ENCODE measurements at regions not wholly inside any gene's neighbourhood (a gene's known extent, or its start where the extent isn't known, plus 50 kb on each side); places are given as distances from the start of the nearest gene placed in this dataset.

DNA sequence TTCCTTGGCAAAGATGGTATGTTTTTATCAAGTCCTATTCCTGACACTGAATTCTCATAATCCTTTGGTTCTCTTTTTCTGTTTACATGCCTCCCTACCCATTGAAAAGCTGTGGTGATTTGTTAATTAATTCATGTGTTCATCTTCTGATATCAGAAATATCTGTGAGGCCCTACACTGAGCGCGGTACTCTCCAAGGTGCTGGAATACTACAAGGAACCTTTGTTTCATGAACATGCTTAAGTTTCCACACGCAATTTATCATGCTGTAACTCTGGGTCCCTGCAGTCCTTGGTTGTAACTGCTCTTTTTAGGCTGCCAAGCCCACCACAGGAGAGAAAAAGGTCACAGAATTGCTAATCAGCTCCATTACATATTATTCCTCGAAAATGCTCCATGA lies 331.8 kb downstream of the FAT3 start:
- Histone ChIP-seq H3K9me3 (ENCODE audit: low read depth) (no peaks in the 10 kb centered on the region), H3F3A (ENCODE audit: insufficient read depth) (no peaks in the 10 kb centered on the region), H3K4me3 (no peak overlapping the region), H4K20me1 (ENCODE audit: insufficient read depth) (no peaks in the 10 kb centered on the region), H2AFZ (no peak overlapping the region), H3K4me2 (ENCODE audit: unreplicated experiment) (no peak overlapping the region), H3K27me3 (replicated peaks; ENCODE audit: insufficient read depth) (no peaks in the 10 kb centered on the region), H3K9me2 (ENCODE audit: insufficient read depth) (no peaks in the 10 kb centered on the region), H3K79me2 (ENCODE audit: insufficient read depth) (no peaks in the 10 kb centered on the region), H3K36me3 (ENCODE audit: low read depth) (no peaks in the 10 kb centered on the region), H3K27ac (no peak overlapping the region), H3K4me1 (ENCODE audit: insufficient read depth) (no peaks in the 10 kb centered on the region), H3K9ac (no peak overlapping the region)
- TF ChIP-seq EZH2phosphoT487 (IDR thresholded peaks at IDR 0.05; ENCODE audit: insufficient read depth, low read depth), result no peak
- no peak for TF ChIP-seq EZH2 (IDR thresholded peaks at IDR 0.05; ENCODE audit: insufficient read depth, poor library complexity, severe bottlenecking)
- 50 to 53% methylated on average over 4 of the region's 4 CpGs for WGBS, 2 experiments (ENCODE audit: low coverage in 1 of 2, low lambda C conversion rate in 2 of 2, missing lambda C conversion rate in 2 of 2)
- DNase-seq, result peak; percentile 33
- in situ Hi-C loops (cut with MboI), result no loop called here

DNA sequence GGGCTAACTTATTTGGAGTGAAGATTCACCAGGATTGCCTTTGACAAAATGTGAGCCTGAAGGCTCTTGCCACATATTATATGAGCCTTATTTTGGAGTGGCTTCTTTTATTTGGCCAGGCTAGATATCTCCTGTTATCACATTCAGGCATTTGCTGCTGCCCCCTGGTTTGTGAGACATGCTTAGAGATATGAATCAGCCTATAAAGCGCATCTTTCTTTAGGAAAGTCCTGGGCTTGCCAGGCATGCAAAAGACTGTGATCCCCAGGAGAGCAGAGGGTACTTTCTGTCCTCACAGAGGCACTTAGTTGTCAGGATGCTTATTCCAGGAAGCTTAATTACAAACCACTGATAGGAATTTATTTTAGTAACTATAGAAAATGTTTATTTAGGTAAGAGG lies 333.3 kb downstream of the FAT3 start:
- H3K4me2 ChIP-seq (ENCODE audit: unreplicated experiment), result no peak overlapping the region
- H3K9ac ChIP-seq, result no peak overlapping the region
- no peaks in the 10 kb centered on the region for H3K27me3 ChIP-seq (replicated peaks; ENCODE audit: insufficient read depth)
- H3K79me2 ChIP-seq (ENCODE audit: insufficient read depth), result no peaks in the 10 kb centered on the region
- in situ Hi-C loops (cut with MboI), result no loop called here
- TF ChIP-seq EZH2phosphoT487 (IDR thresholded peaks at IDR 0.05; ENCODE audit: insufficient read depth, low read depth) (no peak), EZH2 (IDR thresholded peaks at IDR 0.05; ENCODE audit: insufficient read depth, poor library complexity, severe bottlenecking) (no peak)
- no peaks in the 10 kb centered on the region for H3K9me3 ChIP-seq (ENCODE audit: low read depth)
- no peaks in the 10 kb centered on the region for H3K4me1 ChIP-seq (ENCODE audit: insufficient read depth)
- no peaks in the 10 kb centered on the region for H3K36me3 ChIP-seq (ENCODE audit: low read depth)
- no peak overlapping the region for H3K27ac ChIP-seq
- H3K9me2 ChIP-seq (ENCODE audit: insufficient read depth), result no peaks in the 10 kb centered on the region
- no peaks in the 10 kb centered on the region for H4K20me1 ChIP-seq (ENCODE audit: insufficient read depth)
- no peak for DNase-seq
- no peaks in the 10 kb centered on the region for H3F3A ChIP-seq (ENCODE audit: insufficient read depth)
- H2AFZ ChIP-seq, result no peak overlapping the region
- no peak overlapping the region for H3K4me3 ChIP-seq
- 25 to 38% methylated on average over 1 of the region's 1 CpG for WGBS, 2 experiments (ENCODE audit: low coverage in 1 of 2, low lambda C conversion rate in 2 of 2, missing lambda C conversion rate in 2 of 2)

DNA sequence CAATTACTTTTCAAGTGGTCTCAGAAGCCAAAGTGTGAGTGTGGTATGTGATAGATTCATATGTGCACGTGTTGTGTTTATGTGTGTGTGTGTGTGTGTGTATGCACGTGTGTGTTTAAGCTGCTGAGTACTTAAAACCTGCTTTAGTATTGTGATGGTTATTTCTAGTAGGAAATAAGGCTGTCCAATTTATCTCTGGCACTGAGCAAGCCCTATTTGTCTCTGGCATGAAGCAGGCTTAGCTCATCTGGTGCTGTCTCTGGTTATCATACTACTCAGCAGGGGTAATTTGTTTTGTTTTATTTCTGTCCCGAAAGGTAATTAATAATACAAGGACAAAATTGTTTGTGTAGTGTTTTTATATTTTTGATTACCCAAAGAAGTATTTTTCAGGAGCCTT lies 333.7 kb downstream of the FAT3 start:
- H3K4me1 ChIP-seq (ENCODE audit: insufficient read depth), result no peaks in the 10 kb centered on the region
- H3K9me3 ChIP-seq (ENCODE audit: low read depth), result no peaks in the 10 kb centered on the region
- no peak overlapping the region for H3K4me2 ChIP-seq (ENCODE audit: unreplicated experiment)
- WGBS, 2 experiments (ENCODE audit: low coverage in 1 of 2, low lambda C conversion rate in 2 of 2, missing lambda C conversion rate in 2 of 2), result 17 to 23% methylated on average over 3 of the region's 3 CpGs
- no peak overlapping the region for H2AFZ ChIP-seq
- H3K9me2 ChIP-seq (ENCODE audit: insufficient read depth), result no peaks in the 10 kb centered on the region
- no peak overlapping the region for H3K9ac ChIP-seq
- in situ Hi-C loops (cut with MboI), result no loop called here
- TF ChIP-seq EZH2 (IDR thresholded peaks at IDR 0.05; ENCODE audit: insufficient read depth, poor library complexity, severe bottlenecking), result no peak
- TF ChIP-seq EZH2phosphoT487 (IDR thresholded peaks at IDR 0.05; ENCODE audit: insufficient read depth, low read depth), result no peak
- no peaks in the 10 kb centered on the region for H3K27me3 ChIP-seq (replicated peaks; ENCODE audit: insufficient read depth)
- no peaks in the 10 kb centered on the region for H3F3A ChIP-seq (ENCODE audit: insufficient read depth)
- no peak for DNase-seq
- H4K20me1 ChIP-seq (ENCODE audit: insufficient read depth), result no peaks in the 10 kb centered on the region
- H3K79me2 ChIP-seq (ENCODE audit: insufficient read depth), result no peaks in the 10 kb centered on the region
- no peak overlapping the region for H3K27ac ChIP-seq
- no peak overlapping the region for H3K4me3 ChIP-seq
- H3K36me3 ChIP-seq (ENCODE audit: low read depth), result no peaks in the 10 kb centered on the region

GRCh38 chr11:92569726-92570125 lies 345.1 kb downstream of the FAT3 start:
- no peak for TF ChIP-seq EZH2 (IDR thresholded peaks at IDR 0.05; ENCODE audit: insufficient read depth, poor library complexity, severe bottlenecking)
- TF ChIP-seq EZH2phosphoT487 (IDR thresholded peaks at IDR 0.05; ENCODE audit: insufficient read depth, low read depth), result no peak
- H2AFZ ChIP-seq, result no peak overlapping the region
- 44 to 58% methylated on average over 1 of the region's 1 CpG for WGBS, 2 experiments (ENCODE audit: low coverage in 1 of 2, low lambda C conversion rate in 2 of 2, missing lambda C conversion rate in 2 of 2)
- H3K9me2 ChIP-seq (ENCODE audit: insufficient read depth), result no peaks in the 10 kb centered on the region
- no peak overlapping the region for H3K4me3 ChIP-seq
- H3K27ac ChIP-seq, result no peak overlapping the region
- no peaks in the 10 kb centered on the region for H3K36me3 ChIP-seq (ENCODE audit: low read depth)
- H3F3A ChIP-seq (ENCODE audit: insufficient read depth), result no peaks in the 10 kb centered on the region
- H3K4me2 ChIP-seq (ENCODE audit: unreplicated experiment), result no peak overlapping the region
- H3K27me3 ChIP-seq (replicated peaks; ENCODE audit: insufficient read depth), result no peaks in the 10 kb centered on the region
- no peaks in the 10 kb centered on the region for H3K9me3 ChIP-seq (ENCODE audit: low read depth)
- DNase-seq, result no peak
- H3K9ac ChIP-seq, result no peak overlapping the region
- no peaks in the 10 kb centered on the region for H3K4me1 ChIP-seq (ENCODE audit: insufficient read depth)
- in situ Hi-C loops (cut with MboI), result no loop called here
- H4K20me1 ChIP-seq (ENCODE audit: insufficient read depth), result no peaks in the 10 kb centered on the region
- H3K79me2 ChIP-seq (ENCODE audit: insufficient read depth), result no peaks in the 10 kb centered on the region

- 33 to 53% methylated on average over 1 of the region's 1 CpG for WGBS, 2 experiments (ENCODE audit: low coverage in 1 of 2, low lambda C conversion rate in 2 of 2, missing lambda C conversion rate in 2 of 2)
- TF ChIP-seq EZH2phosphoT487 (IDR thresholded peaks at IDR 0.05; ENCODE audit: insufficient read depth, low read depth), result no peak
- no peak for TF ChIP-seq EZH2 (IDR thresholded peaks at IDR 0.05; ENCODE audit: insufficient read depth, poor library complexity, severe bottlenecking)
- Histone ChIP-seq H3K27ac (no peak overlapping the region), H3K4me3 (no peak overlapping the region), H4K20me1 (ENCODE audit: insufficient read depth) (no peaks in the 10 kb centered on the region), H3K79me2 (ENCODE audit: insufficient read depth) (no peaks in the 10 kb centered on the region), H3K4me2 (ENCODE audit: unreplicated experiment) (no peak overlapping the region), H3K36me3 (ENCODE audit: low read depth) (no peaks in the 10 kb centered on the region), H3K4me1 (ENCODE audit: insufficient read depth) (no peaks in the 10 kb centered on the region), H3F3A (ENCODE audit: insufficient read depth) (no peaks in the 10 kb centered on the region), H3K9me2 (ENCODE audit: insufficient read depth) (no peaks in the 10 kb centered on the region), H3K9me3 (ENCODE audit: low read depth) (no peaks in the 10 kb centered on the region), H3K27me3 (replicated peaks; ENCODE audit: insufficient read depth) (no peaks in the 10 kb centered on the region), H3K9ac (no peak overlapping the region), H2AFZ (no peak overlapping the region)
- in situ Hi-C loops (cut with MboI), result no loop called here
- DNase-seq, result no peak
These were observed 347.9 kb downstream of the FAT3 start for GRCh38 chr11:92572559-92572958.

Data from GM23248 (cell line).